Thyroid gland (tissue), 4 donors: ENCODE measurements at regions not wholly inside any gene's neighbourhood (a gene's known extent, or its start where the extent isn't known, plus 50 kb on each side); places are given as distances from the start of the nearest gene placed in this dataset.

Source experiments
- POLR2A ChIP-seq, 2 donors: fragments of 450-650 bp; IDR thresholded peaks; one replicate each; pipeline ENCODE4 v1.6.1; 2017; ENCODE audit warnings: antibody characterized with exemption in 2 of 2, mild to moderate bottlenecking in 2 of 2, moderate library complexity in 1 of 2
- TF ChIP-seq, protein P1 (sequence below), 6 experiments: fragments of 200-600 bp in 3 of 6; fragments of 450-650 bp in 3 of 6; sonication (generic) in 3 of 6; IDR thresholded peaks; one replicate each; pipeline ENCODE4 v1.5.1; 2016 to 2019; ENCODE audit warnings: antibody characterized with exemption in 6 of 6, mild to moderate bottlenecking in 2 of 6, inconsistent platforms in 1 of 6, moderate library complexity in 1 of 6

DNA sequence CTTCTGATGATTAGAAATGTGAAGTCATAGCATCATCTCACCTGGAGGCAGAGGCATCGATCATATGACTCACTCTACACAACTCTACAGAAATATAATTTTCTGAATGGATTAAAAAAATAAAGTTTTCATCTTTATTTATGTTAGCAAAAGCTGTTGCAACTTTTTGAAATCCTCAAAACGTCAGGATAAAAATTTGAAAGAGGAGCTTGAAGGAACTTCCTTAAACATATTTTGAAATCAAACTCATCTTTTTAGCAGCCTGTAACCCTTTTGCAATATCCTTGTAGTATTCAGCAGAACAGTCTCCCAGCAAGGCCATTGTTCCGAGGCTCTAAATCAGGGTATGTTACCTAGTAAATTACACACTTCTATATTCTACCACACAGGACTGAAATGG lies 985.4 kb downstream of the PLOD2 start:
- TF ChIP-seq, protein P1, sequence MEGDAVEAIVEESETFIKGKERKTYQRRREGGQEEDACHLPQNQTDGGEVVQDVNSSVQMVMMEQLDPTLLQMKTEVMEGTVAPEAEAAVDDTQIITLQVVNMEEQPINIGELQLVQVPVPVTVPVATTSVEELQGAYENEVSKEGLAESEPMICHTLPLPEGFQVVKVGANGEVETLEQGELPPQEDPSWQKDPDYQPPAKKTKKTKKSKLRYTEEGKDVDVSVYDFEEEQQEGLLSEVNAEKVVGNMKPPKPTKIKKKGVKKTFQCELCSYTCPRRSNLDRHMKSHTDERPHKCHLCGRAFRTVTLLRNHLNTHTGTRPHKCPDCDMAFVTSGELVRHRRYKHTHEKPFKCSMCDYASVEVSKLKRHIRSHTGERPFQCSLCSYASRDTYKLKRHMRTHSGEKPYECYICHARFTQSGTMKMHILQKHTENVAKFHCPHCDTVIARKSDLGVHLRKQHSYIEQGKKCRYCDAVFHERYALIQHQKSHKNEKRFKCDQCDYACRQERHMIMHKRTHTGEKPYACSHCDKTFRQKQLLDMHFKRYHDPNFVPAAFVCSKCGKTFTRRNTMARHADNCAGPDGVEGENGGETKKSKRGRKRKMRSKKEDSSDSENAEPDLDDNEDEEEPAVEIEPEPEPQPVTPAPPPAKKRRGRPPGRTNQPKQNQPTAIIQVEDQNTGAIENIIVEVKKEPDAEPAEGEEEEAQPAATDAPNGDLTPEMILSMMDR (IDR thresholded peaks at IDR 0.05): no peak
- TF ChIP-seq POLR2A (IDR thresholded peaks at IDR 0.05): no peak
